WTC11 (cell line): ENCODE measurements at regions not wholly inside any gene's neighbourhood (a gene's known extent, or its start where the extent isn't known, plus 50 kb on each side); places are given as distances from the start of the nearest gene placed in this dataset.

Experiments used
- ATAC-seq: fragments of 200-7000 bp; cut with Tn5 transposase; 2 replicates; pipeline ENCODE4 v1.10.0; 2021; ENCODE audit warnings: mild to moderate bottlenecking, moderate library complexity
- CTCF ChIA-PET: fragments of 300-600 bp; sonication (Branson Sonifier 250); formaldehyde crosslinking; loops from one replicate; lab custom pipeline; 2021; ENCODE audit warnings: antibody characterized with exemption; lab: Charles Lee
- POLR2A ChIA-PET: fragments of 350-600 bp; sonication (Branson Sonifier 250); formaldehyde crosslinking; loops from one replicate; lab custom pipeline; 2021; ENCODE audit warnings: antibody characterized with exemption; lab: Charles Lee
- DNase-seq: peaks from one replicate; pipeline ENCODE4 v3.0.0; 2021; ENCODE audit warnings: low spot score
- H3K27ac Mint-ChIP-seq: 2 replicates; pipeline ENCODE4 v1.8.0; 2021; ENCODE audit warnings: mixed read lengths
- H3K27me3 Mint-ChIP-seq: 2 replicates; pipeline ENCODE4 v1.8.0; 2021; ENCODE audit warnings: low read depth, mild to moderate bottlenecking, moderate library complexity, mixed read lengths
- H3K36me3 Mint-ChIP-seq: 2 replicates; pipeline ENCODE4 v1.8.0; 2021; ENCODE audit warnings: mixed read lengths
- H3K4me1 Mint-ChIP-seq: 2 replicates; pipeline ENCODE4 v1.8.0; 2022; ENCODE audit warnings: mixed read lengths
- H3K4me3 Mint-ChIP-seq: 2 replicates; pipeline ENCODE4 v1.8.0; 2021; ENCODE audit warnings: mild to moderate bottlenecking, moderate library complexity, mixed read lengths
- H3K9me3 Mint-ChIP-seq: 2 replicates; pipeline ENCODE4 v1.8.0; 2021; ENCODE audit warnings: mixed read lengths
- CBFB ChIP-seq: sonication (generic); formaldehyde crosslinking; IDR thresholded peaks from 2 replicates; pipeline ENCODE4 v1.8.1; 2022; ENCODE audit warnings: mild to moderate bottlenecking, low read depth, missing genetic modification reagents
- ETV6 ChIP-seq: sonication (generic); formaldehyde crosslinking; IDR thresholded peaks from 2 replicates; pipeline ENCODE4 v1.8.1; 2022; ENCODE audit warnings: mild to moderate bottlenecking, missing genetic modification reagents
- FOXP4 ChIP-seq: sonication (generic); formaldehyde crosslinking; IDR thresholded peaks from 2 replicates; pipeline ENCODE4 v1.8.0; 2022; ENCODE audit warnings: mild to moderate bottlenecking, missing genetic modification reagents
- GRHL2 ChIP-seq: fragments of 250-450 bp; sonication (Bioruptor Pico); IDR thresholded peaks from 2 replicates; pipeline ENCODE4 v1.8.0; 2022; ENCODE audit warnings: mild to moderate bottlenecking, moderate library complexity; ENCODE audit not compliant: insufficient replicate concordance, severe bottlenecking
- KAT7 ChIP-seq: sonication (generic); formaldehyde crosslinking; IDR thresholded peaks from 2 replicates; pipeline ENCODE4 v1.8.1; 2023; ENCODE audit warnings: missing genetic modification reagents, mild to moderate bottlenecking, borderline replicate concordance
- MLX ChIP-seq: sonication (generic); formaldehyde crosslinking; IDR thresholded peaks from 2 replicates; pipeline ENCODE4 v1.8.1; 2023; ENCODE audit warnings: mild to moderate bottlenecking, missing genetic modification reagents, moderate library complexity
- PRDM15 ChIP-seq: sonication (generic); formaldehyde crosslinking; IDR thresholded peaks from 2 replicates; pipeline ENCODE4 v1.8.0; 2022; ENCODE audit warnings: missing genetic modification reagents
- RORB ChIP-seq: fragments of 250-450 bp; sonication (Bioruptor Pico); IDR thresholded peaks from 2 replicates; pipeline ENCODE4 v1.9.0; 2021; ENCODE audit warnings: mild to moderate bottlenecking
- TCF7 ChIP-seq: sonication (generic); formaldehyde crosslinking; IDR thresholded peaks from 2 replicates; pipeline ENCODE4 v1.8.0; 2022; ENCODE audit warnings: mild to moderate bottlenecking, low read depth, missing genetic modification reagents, moderate library complexity
- ZBTB43 ChIP-seq: sonication (generic); formaldehyde crosslinking; IDR thresholded peaks from 2 replicates; pipeline ENCODE4 v1.8.1; 2023; ENCODE audit warnings: mild to moderate bottlenecking, missing genetic modification reagents
- ZNF219 ChIP-seq: sonication (generic); formaldehyde crosslinking; IDR thresholded peaks from 2 replicates; pipeline ENCODE4 v1.8.0; 2023; ENCODE audit warnings: missing genetic modification reagents, mild to moderate bottlenecking, borderline replicate concordance
- ZNF423 ChIP-seq: fragments of 250-450 bp; sonication (Bioruptor Pico); IDR thresholded peaks from 2 replicates; pipeline ENCODE4 v2.1.2; 2022; ENCODE audit warnings: mild to moderate bottlenecking, moderate library complexity
- ZNF671 ChIP-seq: fragments of 250-450 bp; sonication (Bioruptor Pico); IDR thresholded peaks from 2 replicates; pipeline ENCODE4 v1.8.0; 2021; ENCODE audit warnings: mild to moderate bottlenecking
- TF ChIP-seq, protein P1 (sequence below): fragments of 250-450 bp; sonication (Bioruptor Pico); IDR thresholded peaks from 2 replicates; pipeline ENCODE4 v1.9.0; 2021; ENCODE audit warnings: moderate library complexity, mild to moderate bottlenecking, inconsistent platforms, borderline replicate concordance
- TF ChIP-seq, protein P2 (sequence below): fragments of 250-450 bp; sonication (Bioruptor Pico); conservative IDR thresholded peaks from 2 replicates; pipeline ENCODE4 v1.9.0; 2021; ENCODE audit warnings: mild to moderate bottlenecking

DNA sequence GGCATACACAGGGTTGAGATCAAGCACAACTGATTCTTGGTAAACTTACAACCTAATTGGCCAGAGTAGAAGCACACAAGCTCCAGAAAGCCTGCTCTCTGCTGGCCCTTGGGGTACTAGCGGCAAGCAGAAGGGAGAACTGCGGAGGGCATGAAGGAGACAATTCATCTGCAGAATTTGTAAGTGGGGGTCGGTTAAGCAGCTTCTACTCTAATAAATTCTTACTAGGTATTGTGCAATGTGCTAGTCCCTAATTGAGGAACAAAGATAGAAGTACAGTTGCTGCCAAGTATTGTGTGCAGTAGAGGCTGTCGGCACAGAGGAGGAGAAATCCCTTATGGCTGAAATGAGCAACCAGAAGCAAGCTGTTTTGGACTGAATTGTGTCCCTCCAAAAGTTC, 91.2 kb upstream of the VEPH1 start:
- H3K27me3 Mint-ChIP-seq: no peaks in the 10 kb centered on the region
- H3K4me1 Mint-ChIP-seq: peaks cover 4% of the 10 kb centered on the region
- H3K27ac Mint-ChIP-seq: no peak overlapping the region
- no peaks in the 10 kb centered on the region for H3K36me3 Mint-ChIP-seq
- DNase-seq (peak; percentile 16), ATAC-seq (peak; percentile 89)
- H3K9me3 Mint-ChIP-seq: no peaks in the 10 kb centered on the region
- ChIA-PET POLR2A (interaction anchor here (0.9 kb wide), 1 partner anchor 62 kb away, joined by 3 read pairs; no protein-coding TSS in a partner anchor), CTCF (interaction anchor here (1.5 to 3.0 kb wide), 4 partner anchors 12 to 62 kb away, joined by 6 to 30 read pairs (median 16); no protein-coding TSS in a partner anchor)
- no peak for TF ChIP-seq FOXP4 (CRISPR knock-in tag)
- TF ChIP-seq RORB: no peak
- TF ChIP-seq CBFB: no peak
- TF ChIP-seq MLX: no peak
- no peak for TF ChIP-seq ZBTB43 (CRISPR knock-in tag)
- TF ChIP-seq, protein P1, sequence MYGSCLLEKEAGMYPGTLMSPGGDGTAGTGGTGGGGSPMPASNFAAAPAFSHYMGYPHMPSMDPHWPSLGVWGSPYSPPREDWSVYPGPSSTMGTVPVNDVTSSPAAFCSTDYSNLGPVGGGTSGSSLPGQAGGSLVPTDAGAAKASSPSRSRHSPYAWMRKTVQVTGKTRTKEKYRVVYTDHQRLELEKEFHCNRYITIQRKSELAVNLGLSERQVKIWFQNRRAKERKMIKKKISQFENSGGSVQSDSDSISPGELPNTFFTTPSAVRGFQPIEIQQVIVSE: no peak
- TF ChIP-seq ETV6: no peak
- TF ChIP-seq PRDM15 (CRISPR knock-in tag): no peak
- TF ChIP-seq ZNF423: no peak
- no peak overlapping the region for H3K4me3 Mint-ChIP-seq

- Mint-ChIP-seq H3K36me3 (0 out of 2 replicates have a peak, but pooled peaks cover 1% of the 10 kb centered on the region), H3K4me3 (no peak overlapping the region), H3K9me3 (peaks cover 2% of the 10 kb centered on the region), H3K27ac (no peak overlapping the region), H3K4me1 (peaks cover 14% of the 10 kb centered on the region), H3K27me3 (no peaks in the 10 kb centered on the region)
- ChIA-PET CTCF (interaction anchor here (0.7 to 3.0 kb wide), 3 partner anchors 13 to 60 kb away, joined by 3 to 30 read pairs (median 12); no protein-coding TSS in a partner anchor), POLR2A (no interaction called here)
- DNase-seq (no peak), ATAC-seq (no peak)
- TF ChIP-seq KAT7 (CRISPR knock-in tag) (no peak), ZNF219 (CRISPR knock-in tag) (no peak), ZNF671 (CRISPR knock-in tag) (no peak), GRHL2 (CRISPR knock-in tag) (no peak), TCF7 (CRISPR knock-in tag) (no peak)
- TF ChIP-seq, protein P2, sequence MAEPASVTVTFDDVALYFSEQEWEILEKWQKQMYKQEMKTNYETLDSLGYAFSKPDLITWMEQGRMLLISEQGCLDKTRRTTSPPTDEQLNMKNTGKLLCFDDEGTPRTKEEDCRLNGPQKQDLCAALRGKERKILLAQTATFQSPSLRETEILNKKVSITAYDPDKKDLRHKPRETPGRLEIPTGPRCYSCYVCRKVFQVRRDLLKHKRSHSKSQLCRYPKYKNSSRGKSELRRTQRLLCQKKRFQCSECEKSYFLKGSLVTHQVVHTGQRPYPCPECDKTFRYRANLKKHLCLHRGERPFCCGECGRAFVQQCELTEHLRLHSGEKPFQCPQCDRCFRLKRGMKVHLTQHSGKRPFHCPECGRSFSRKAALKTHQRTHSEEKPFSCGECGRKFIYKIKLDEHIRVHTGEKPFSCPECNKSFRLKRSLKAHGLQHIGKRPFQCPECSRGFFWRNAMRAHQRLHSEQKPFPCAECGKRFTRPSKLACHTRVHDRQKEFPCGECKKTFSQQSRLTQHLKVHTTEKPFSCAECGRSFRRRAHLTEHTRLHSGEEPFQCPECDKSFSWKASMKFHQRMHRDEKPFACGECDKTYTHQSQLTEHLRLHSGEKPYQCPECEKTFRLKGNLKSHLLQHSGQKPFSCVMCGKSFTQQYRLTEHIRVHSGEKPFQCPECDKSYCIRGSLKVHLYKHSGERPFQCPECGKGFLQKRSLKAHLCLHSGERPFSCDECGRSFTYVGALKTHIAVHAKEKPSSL (CRISPR knock-in tag): no peak
These were observed 89.6 kb upstream of the VEPH1 start for GRCh38 chr3:157592769-157593168.
